Colonic mucosa (tissue), 4 donors: ENCODE measurements at regions not wholly inside any gene's neighbourhood (a gene's known extent, or its start where the extent isn't known, plus 50 kb on each side); places are given as distances from the start of the nearest gene placed in this dataset.

Experiments
- DNase-seq: peaks from one replicate; pipeline ENCODE4 v3.0.0-alpha.2; 2020
- H3K27ac ChIP-seq: fragments of 200-600 bp; one replicate; pipeline ENCODE4 v1.8.0; 2021
- H3K27me3 ChIP-seq: fragments of 200-600 bp; one replicate; pipeline ENCODE4 v1.8.0; 2021
- H3K36me3 ChIP-seq: fragments of 200-600 bp; one replicate; pipeline ENCODE4 v1.8.0; 2021
- H3K4me1 ChIP-seq: fragments of 200-600 bp; one replicate; pipeline ENCODE4 v1.8.0; 2021; ENCODE audit warnings: mild to moderate bottlenecking
- H3K4me3 ChIP-seq: fragments of 200-600 bp; one replicate; pipeline ENCODE4 v1.8.0; 2021
- H3K9ac ChIP-seq, 2 donors: one replicate each; pipeline ENCODE4 v1.7.0; 2013; ENCODE audit warnings: control low read depth in 2 of 2, low read depth in 2 of 2, low read length in 2 of 2
- H3K9me3 ChIP-seq: fragments of 200-600 bp; one replicate; pipeline ENCODE4 v1.8.0; 2021
- intact Hi-C: fragments of 100-400 bp; cut with DNase I; formaldehyde crosslinking; loops from one replicate; pipeline ENCODE4 v1.14.1; 2022
- TF ChIP-seq, protein P1 (sequence below): fragments of 200-600 bp; IDR thresholded peaks from one replicate; pipeline ENCODE4 v1.8.0; 2022; ENCODE audit warnings: antibody characterized with exemption, mild to moderate bottlenecking
- donor health status: healthy.
- donor health status: DM: no; HTN: no; CAD: no.
- donor health status: DM: no; HTN: no; CAD: no.

DNA sequence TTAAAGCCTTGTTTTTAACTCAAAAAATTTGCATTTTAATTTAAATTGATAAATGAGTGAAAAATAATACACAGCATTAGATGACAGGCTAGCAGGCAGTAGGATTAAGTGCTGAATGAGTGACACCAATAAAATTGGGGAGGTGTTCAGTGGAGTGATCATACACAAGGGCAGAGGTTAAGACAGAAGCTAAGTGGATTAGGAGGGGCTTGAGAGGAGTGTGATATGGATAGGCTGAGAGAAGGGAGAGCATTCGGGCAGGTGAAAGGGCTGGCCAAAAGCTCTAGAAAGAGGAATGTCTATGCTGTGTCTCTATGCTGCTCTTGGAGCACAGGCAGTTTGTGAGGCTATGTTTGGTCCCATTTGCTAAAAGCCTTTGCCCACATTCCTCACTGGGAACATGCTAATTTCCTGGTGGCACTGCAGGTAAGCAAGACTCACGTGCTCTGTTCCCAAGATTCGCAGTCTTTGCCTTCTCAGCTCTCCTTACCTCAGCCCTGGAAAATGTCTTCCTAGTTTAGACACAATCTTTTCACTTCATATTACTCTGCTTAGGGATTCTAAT lies 52.8 kb upstream of the CCSER1 start:
- Histone ChIP-seq H3K27ac (no peak overlapping the region), H3K9ac (no peak overlapping the region), H3K27me3 (no peaks in the 10 kb centered on the region), H3K36me3 (no peaks in the 10 kb centered on the region), H3K4me1 (no peaks in the 10 kb centered on the region), H3K4me3 (no peak overlapping the region), H3K9me3 (no peaks in the 10 kb centered on the region)
- no peak for DNase-seq
- intact Hi-C loops: no loop called here
- TF ChIP-seq, protein P1, sequence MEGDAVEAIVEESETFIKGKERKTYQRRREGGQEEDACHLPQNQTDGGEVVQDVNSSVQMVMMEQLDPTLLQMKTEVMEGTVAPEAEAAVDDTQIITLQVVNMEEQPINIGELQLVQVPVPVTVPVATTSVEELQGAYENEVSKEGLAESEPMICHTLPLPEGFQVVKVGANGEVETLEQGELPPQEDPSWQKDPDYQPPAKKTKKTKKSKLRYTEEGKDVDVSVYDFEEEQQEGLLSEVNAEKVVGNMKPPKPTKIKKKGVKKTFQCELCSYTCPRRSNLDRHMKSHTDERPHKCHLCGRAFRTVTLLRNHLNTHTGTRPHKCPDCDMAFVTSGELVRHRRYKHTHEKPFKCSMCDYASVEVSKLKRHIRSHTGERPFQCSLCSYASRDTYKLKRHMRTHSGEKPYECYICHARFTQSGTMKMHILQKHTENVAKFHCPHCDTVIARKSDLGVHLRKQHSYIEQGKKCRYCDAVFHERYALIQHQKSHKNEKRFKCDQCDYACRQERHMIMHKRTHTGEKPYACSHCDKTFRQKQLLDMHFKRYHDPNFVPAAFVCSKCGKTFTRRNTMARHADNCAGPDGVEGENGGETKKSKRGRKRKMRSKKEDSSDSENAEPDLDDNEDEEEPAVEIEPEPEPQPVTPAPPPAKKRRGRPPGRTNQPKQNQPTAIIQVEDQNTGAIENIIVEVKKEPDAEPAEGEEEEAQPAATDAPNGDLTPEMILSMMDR: no peak
